ENCODE measurements at regions not wholly inside any gene's neighbourhood (a gene's known extent, or its start where the extent isn't known, plus 50 kb on each side); places are given as distances from the start of the nearest gene placed in this dataset.

DNA sequence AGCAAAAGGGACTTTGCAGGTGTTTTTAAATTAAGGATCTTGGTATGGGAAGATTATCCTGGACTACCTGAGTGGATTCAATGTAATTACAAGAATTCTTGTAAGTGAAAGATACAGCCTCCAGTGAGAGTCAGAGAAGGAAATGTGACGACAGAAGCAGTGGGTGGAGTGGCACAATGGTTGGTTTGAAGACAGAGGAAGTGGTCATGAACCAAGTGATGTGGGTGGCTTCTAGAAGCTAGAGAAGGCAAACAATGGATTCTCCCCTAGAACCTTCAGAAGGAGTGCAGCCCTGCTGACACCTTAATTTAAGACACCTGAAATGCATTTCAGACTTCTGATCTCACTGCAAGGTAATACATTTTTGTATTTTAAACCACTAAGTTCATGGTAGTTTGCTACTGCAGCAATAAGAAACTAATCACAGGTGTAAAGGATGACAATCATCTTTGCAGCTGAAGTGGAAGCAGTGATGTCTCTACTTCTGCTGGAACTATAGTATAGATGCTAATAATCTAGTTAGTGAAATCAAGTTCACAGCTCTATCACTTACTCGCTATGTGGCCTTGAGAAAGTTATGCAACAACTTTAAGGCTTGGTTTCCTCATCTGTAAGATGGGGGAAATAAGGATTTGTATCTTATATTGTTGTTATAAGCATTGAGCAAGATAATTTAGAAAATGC, 403.4 kb upstream of the SUCLG2 start:
- intact Hi-C loops (cut with DNase I): no loop called here
- H3K27me3 ChIP-seq: no peaks in the 10 kb centered on the region

DNA sequence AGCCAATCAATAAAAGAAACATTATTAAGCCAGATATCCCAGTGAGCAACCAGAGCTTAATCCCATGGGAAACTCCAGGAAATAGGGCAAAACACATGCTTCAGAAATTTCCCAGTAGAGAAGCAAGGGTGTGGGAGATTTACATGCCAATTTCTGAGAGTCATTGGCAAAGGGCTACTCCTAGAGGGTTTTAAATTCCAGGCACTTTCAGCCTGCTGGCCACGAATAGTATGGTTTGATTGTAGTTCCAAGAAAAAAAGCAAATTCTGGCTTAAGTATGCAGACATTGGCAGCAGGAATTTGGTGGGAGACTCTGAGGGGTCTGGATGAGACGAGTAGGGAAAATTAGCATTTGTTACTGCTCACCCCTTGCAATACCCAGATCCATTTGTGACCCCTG, 402.1 kb upstream of the SUCLG2 start:
- Histone ChIP-seq H3K4me3 (no peak overlapping the region), H3K27me3 (no peaks in the 10 kb centered on the region), H3K4me1 (no peaks in the 10 kb centered on the region), H3K27ac (no peak overlapping the region), H3K9me3 (no peaks in the 10 kb centered on the region), H3K36me3 (no peaks in the 10 kb centered on the region)
- TF ChIP-seq POLR2AphosphoS5 (IDR thresholded peaks at IDR 0.05; ENCODE audit: insufficient read depth in 1 of 2, low read depth in 1 of 2): no peak
- TF ChIP-seq, protein P1, sequence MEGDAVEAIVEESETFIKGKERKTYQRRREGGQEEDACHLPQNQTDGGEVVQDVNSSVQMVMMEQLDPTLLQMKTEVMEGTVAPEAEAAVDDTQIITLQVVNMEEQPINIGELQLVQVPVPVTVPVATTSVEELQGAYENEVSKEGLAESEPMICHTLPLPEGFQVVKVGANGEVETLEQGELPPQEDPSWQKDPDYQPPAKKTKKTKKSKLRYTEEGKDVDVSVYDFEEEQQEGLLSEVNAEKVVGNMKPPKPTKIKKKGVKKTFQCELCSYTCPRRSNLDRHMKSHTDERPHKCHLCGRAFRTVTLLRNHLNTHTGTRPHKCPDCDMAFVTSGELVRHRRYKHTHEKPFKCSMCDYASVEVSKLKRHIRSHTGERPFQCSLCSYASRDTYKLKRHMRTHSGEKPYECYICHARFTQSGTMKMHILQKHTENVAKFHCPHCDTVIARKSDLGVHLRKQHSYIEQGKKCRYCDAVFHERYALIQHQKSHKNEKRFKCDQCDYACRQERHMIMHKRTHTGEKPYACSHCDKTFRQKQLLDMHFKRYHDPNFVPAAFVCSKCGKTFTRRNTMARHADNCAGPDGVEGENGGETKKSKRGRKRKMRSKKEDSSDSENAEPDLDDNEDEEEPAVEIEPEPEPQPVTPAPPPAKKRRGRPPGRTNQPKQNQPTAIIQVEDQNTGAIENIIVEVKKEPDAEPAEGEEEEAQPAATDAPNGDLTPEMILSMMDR (IDR thresholded peaks at IDR 0.05): no peak
- TF ChIP-seq POLR2A (IDR thresholded peaks at IDR 0.05): no peak
- intact Hi-C loops (cut with DNase I): no loop called here
- no peak for DNase-seq (ENCODE audit: extremely low spot score in 2 of 2)

More for the DNA sequence above, 403.4 kb upstream of the SUCLG2 start:
- Histone ChIP-seq H3K27ac (no peak overlapping the region), H3K4me1 (no peaks in the 10 kb centered on the region), H3K36me3 (no peaks in the 10 kb centered on the region), H3K9me3 (no peaks in the 10 kb centered on the region), H3K4me3 (no peak overlapping the region)
- TF ChIP-seq POLR2A (IDR thresholded peaks at IDR 0.05) (no peak), POLR2AphosphoS5 (IDR thresholded peaks at IDR 0.05; ENCODE audit: insufficient read depth in 1 of 2, low read depth in 1 of 2) (no peak)
- TF ChIP-seq, protein P1 (IDR thresholded peaks at IDR 0.05): no peak
- no peak for DNase-seq (ENCODE audit: extremely low spot score in 2 of 2)

DNA sequence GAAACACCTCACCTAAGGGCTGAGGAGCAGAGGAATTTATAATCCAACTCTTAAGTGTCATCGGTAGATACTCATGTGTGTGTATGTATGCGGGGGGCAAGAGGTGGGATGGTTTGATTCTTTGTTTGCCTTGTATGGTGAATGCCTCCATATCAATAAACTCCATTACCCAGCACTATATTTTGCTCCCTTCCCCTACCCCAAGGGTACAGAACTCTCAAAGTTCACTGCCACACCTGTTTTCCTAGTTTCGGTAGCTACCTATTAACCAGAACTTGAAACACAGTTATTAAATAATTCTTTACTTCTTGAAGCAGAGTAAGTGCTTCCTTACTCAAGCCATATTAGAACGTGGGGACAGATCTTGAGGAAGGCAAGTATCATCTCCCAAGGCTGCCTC, 400.8 kb upstream of the SUCLG2 start:
- no peaks in the 10 kb centered on the region for H3K36me3 ChIP-seq
- no peak for TF ChIP-seq POLR2AphosphoS5 (IDR thresholded peaks at IDR 0.05; ENCODE audit: insufficient read depth in 1 of 2, low read depth in 1 of 2)
- TF ChIP-seq, protein P1 (IDR thresholded peaks at IDR 0.05): no peak
- no peak for TF ChIP-seq POLR2A (IDR thresholded peaks at IDR 0.05)
- no peak overlapping the region for H3K4me3 ChIP-seq
- no peaks in the 10 kb centered on the region for H3K27me3 ChIP-seq
- no peaks in the 10 kb centered on the region for H3K4me1 ChIP-seq
- H3K9me3 ChIP-seq: no peaks in the 10 kb centered on the region
- H3K27ac ChIP-seq: no peak overlapping the region
- no peak for DNase-seq (ENCODE audit: extremely low spot score in 2 of 2)
- intact Hi-C loops (cut with DNase I): no loop called here

DNA sequence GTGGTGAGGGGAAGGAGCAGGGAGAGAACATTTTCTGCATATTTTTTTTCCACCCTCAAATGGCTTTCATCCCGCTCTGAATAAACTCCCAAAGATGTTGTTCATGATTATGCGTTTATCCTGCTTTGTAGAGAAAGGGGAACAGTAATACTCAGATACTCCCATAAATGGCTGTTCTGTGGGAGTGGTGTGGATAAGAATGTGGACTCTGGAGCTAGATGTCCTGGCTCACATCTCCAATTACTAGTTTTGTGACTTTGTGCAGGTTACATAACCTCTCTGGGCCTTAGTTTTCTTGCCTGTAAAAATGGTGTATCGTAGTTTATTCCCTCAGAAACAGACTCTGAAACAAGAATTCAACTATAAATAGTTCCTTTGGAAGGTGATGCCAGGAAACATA, 395.4 kb upstream of the SUCLG2 start:
- H3K36me3 ChIP-seq: no peaks in the 10 kb centered on the region
- no peak overlapping the region for H3K27ac ChIP-seq
- intact Hi-C loops (cut with DNase I): no loop called here
- no peaks in the 10 kb centered on the region for H3K27me3 ChIP-seq
- no peak overlapping the region for H3K4me3 ChIP-seq
- no peaks in the 10 kb centered on the region for H3K9me3 ChIP-seq
- H3K4me1 ChIP-seq: no peaks in the 10 kb centered on the region
- no peak for DNase-seq (ENCODE audit: extremely low spot score in 2 of 2)
- no peak for TF ChIP-seq POLR2AphosphoS5 (IDR thresholded peaks at IDR 0.05; ENCODE audit: insufficient read depth in 1 of 2, low read depth in 1 of 2)

DNA sequence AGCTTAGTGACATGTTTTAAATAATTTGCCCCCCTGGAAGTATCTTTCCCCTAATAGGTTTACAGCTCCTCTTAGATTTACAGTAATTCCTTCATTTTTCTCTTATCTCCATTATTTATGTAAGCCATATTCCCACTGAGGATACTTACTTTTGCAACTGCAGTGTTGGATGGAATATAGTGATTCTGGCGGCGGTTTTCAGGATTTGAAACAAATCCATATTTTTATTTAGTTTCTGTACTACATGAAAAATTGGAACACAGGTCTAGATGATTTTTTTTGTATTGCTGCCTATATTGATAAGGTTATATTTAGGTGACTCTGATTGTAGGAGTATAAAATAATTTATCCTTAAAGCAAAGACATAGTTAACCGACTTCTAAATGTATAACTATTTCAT, 391.6 kb upstream of the SUCLG2 start:
- Histone ChIP-seq H3K4me1 (no peaks in the 10 kb centered on the region), H3K36me3 (no peaks in the 10 kb centered on the region), H3K27me3 (no peaks in the 10 kb centered on the region), H3K4me3 (no peak overlapping the region), H3K9me3 (no peaks in the 10 kb centered on the region), H3K27ac (no peak overlapping the region)
- intact Hi-C loops (cut with DNase I): no loop called here
- no peak for DNase-seq (ENCODE audit: extremely low spot score in 2 of 2)
- TF ChIP-seq, protein P1 (IDR thresholded peaks at IDR 0.05): no peak
- TF ChIP-seq POLR2AphosphoS5 (IDR thresholded peaks at IDR 0.05; ENCODE audit: insufficient read depth in 1 of 2, low read depth in 1 of 2) (no peak), POLR2A (IDR thresholded peaks at IDR 0.05) (no peak)

Measured in vagina (tissue), 2 donors.